A549 (cell line): ENCODE measurements at regions not wholly inside any gene's neighbourhood (a gene's known extent, or its start where the extent isn't known, plus 50 kb on each side); places are given as distances from the start of the nearest gene placed in this dataset.

ENCODE experiments used
- ATAC-seq, 2 experiments: fragments of 200-7000 bp in 1 of 2; fragments of >200 bp in 1 of 2; cut with Nextera tagmentation in 1 of 2; cut with Tn5 transposase in 1 of 2; 3 replicates each; pipeline versions ENCODE4 v1.8.0 to v1.9.1; 2018 to 2020; ENCODE audit warnings: mild to moderate bottlenecking in 1 of 2, moderate library complexity in 1 of 2
- CTCF ChIA-PET: fragments of 300-600 bp; sonication (Branson Sonifier 250); formaldehyde crosslinking; extraction: SDS; loops from one replicate; lab custom pipeline; 2021; ENCODE audit warnings: antibody characterized with exemption, inconsistent platforms; lab: Yijun Ruan, JAX
- POLR2A ChIA-PET: fragments of 350-600 bp; formaldehyde crosslinking; extraction: SDS; loops from one replicate; lab custom pipeline; 2021; ENCODE audit warnings: antibody characterized with exemption, inconsistent platforms; lab: Yijun Ruan, JAX
- DNase-seq, 2 experiments: peaks; one replicate each; pipeline versions ENCODE4 v3.0.0 to v3.0.0-alpha.2; 2011 to 2016; ENCODE audit warnings: low read depth in 1 of 2, low spot score in 1 of 2
- FAIRE-seq: peaks from 2 replicates; lab custom pipeline; 2011; peaks lifted over from hg19 to GRCh38; lab: Jason Lieb, UNC
- H3K27ac ChIP-seq, 2 experiments: fragments of >200 bp; sonication (Bioruptor Twin); formaldehyde crosslinking; 3 replicates each; pipeline ENCODE4 v1.5.1; 2016 to 2017
- H3K4me1 ChIP-seq: fragments of >200 bp; sonication (Bioruptor Twin); formaldehyde crosslinking; 3 replicates; pipeline ENCODE4 v1.6.1; 2016
- H3K4me2 ChIP-seq: fragments of >200 bp; sonication (Bioruptor Twin); formaldehyde crosslinking; 3 replicates; pipeline ENCODE4 v1.6.1; 2016
- H3K4me3 ChIP-seq: fragments of >200 bp; sonication (Bioruptor Twin); formaldehyde crosslinking; 3 replicates; pipeline ENCODE4 v1.5.1; 2016
- H3K9me3 ChIP-seq: fragments of >200 bp; sonication (Bioruptor Twin); formaldehyde crosslinking; 3 replicates; pipeline ENCODE4 v1.6.1; 2016
- CBX2 ChIP-seq: fragments of 200-600 bp; sonication (generic); IDR thresholded peaks from 2 replicates; pipeline ENCODE4 v1.6.1; 2016; ENCODE audit warnings: low read depth, mild to moderate bottlenecking, borderline replicate concordance
- CBX8 ChIP-seq: fragments of 200-600 bp; sonication (generic); IDR thresholded peaks from 2 replicates; pipeline ENCODE4 v1.6.1; 2016
- CEBPB ChIP-seq, 2 experiments: fragments of >200 bp in 1 of 2; sonication (Bioruptor Twin) in 1 of 2; formaldehyde crosslinking in 1 of 2; IDR thresholded peaks; 2 replicates each; pipeline ENCODE4 v1.6.1; 2012 to 2016
- EP300 ChIP-seq, 2 experiments: fragments of >200 bp; sonication (Bioruptor Twin); formaldehyde crosslinking; IDR thresholded peaks; 2 replicates in 1 of 2; 3 replicates in 1 of 2; pipeline ENCODE4 v1.6.1; 2016 to 2017
- FOSL2 ChIP-seq, 2 experiments: fragments of 450-650 bp in 1 of 2; fragments of >200 bp in 1 of 2; sonication (Bioruptor Twin) in 1 of 2; formaldehyde crosslinking; IDR thresholded peaks; 2 replicates each; pipeline versions ENCODE4 v1.5.0 to v1.6.1; 2016 to 2020; ENCODE audit warnings: mild to moderate bottlenecking in 1 of 2, moderate library complexity in 1 of 2
- GATA3 ChIP-seq: IDR thresholded peaks from 2 replicates; pipeline ENCODE4 v1.6.1; 2012; ENCODE audit warnings: borderline replicate concordance
- HES2 ChIP-seq: fragments of >200 bp; sonication (Bioruptor Twin); formaldehyde crosslinking; IDR thresholded peaks from 2 replicates; pipeline ENCODE4 v1.6.1; 2016
- HEYL ChIP-seq: fragments of 250-450 bp; sonication (Bioruptor Pico); IDR thresholded peaks from 2 replicates; pipeline ENCODE4 v1.8.0; 2021; ENCODE audit warnings: mild to moderate bottlenecking, moderate library complexity
- JUN ChIP-seq, 2 experiments: fragments of >200 bp; sonication (Bioruptor Twin); formaldehyde crosslinking; IDR thresholded peaks; 2 replicates in 1 of 2; 3 replicates in 1 of 2; pipeline ENCODE4 v1.6.1; 2016 to 2017
- JUNB ChIP-seq: fragments of >200 bp; sonication (Bioruptor Twin); formaldehyde crosslinking; IDR thresholded peaks from 2 replicates; pipeline ENCODE4 v1.6.1; 2016
- KDM5A ChIP-seq: fragments of 200-600 bp; sonication (generic); IDR thresholded peaks from 2 replicates; pipeline ENCODE4 v1.6.1; 2016; ENCODE audit warnings: antibody characterized with exemption, mild to moderate bottlenecking
- MAFK ChIP-seq: fragments of 450-650 bp; IDR thresholded peaks from 2 replicates; pipeline ENCODE4 v1.6.1; 2014; ENCODE audit not compliant: partially characterized antibody
- MAZ ChIP-seq: fragments of 150-350 bp; IDR thresholded peaks from 2 replicates; pipeline ENCODE4 v1.6.1; 2014; ENCODE audit warnings: antibody characterized with exemption, low read depth, low read length, borderline replicate concordance
- POLR2A ChIP-seq: IDR thresholded peaks from 2 replicates; pipeline ENCODE4 v1.6.1; 2012; ENCODE audit warnings: mild to moderate bottlenecking, low read length
- RNF2 ChIP-seq: fragments of 200-600 bp; sonication (generic); IDR thresholded peaks from 2 replicates; pipeline ENCODE4 v1.6.1; 2016; ENCODE audit warnings: low read depth, mild to moderate bottlenecking, antibody characterized with exemption, moderate library complexity, borderline replicate concordance
- SREBF2 ChIP-seq: fragments of 450-650 bp; IDR thresholded peaks from 2 replicates; pipeline ENCODE4 v1.6.1; 2014; ENCODE audit warnings: mild to moderate bottlenecking, moderate library complexity
- TP53 ChIP-seq: fragments of 250-450 bp; sonication (Bioruptor Pico); IDR thresholded peaks from 2 replicates; pipeline ENCODE4 v1.5.0; 2021; ENCODE audit warnings: mild to moderate bottlenecking, moderate library complexity
- ZC3H11A ChIP-seq: fragments of 450-650 bp; IDR thresholded peaks from 2 replicates; pipeline ENCODE4 v1.6.1; 2014; ENCODE audit warnings: antibody characterized with exemption, mild to moderate bottlenecking
- ZNF302 ChIP-seq: fragments of 250-450 bp; sonication (Bioruptor Pico); IDR thresholded peaks from 2 replicates; pipeline ENCODE4 v1.9.0; 2021; ENCODE audit warnings: inconsistent platforms, mild to moderate bottlenecking, moderate library complexity
- WGBS: methylation state at CpG from one replicate; pipeline ENCODE4 v1.1.6; 2017; ENCODE audit errors: missing lambda C conversion rate; 5-methylcytosine and 5-hydroxymethylcytosine counted together
- TF ChIP-seq, protein P1 (sequence below): IDR thresholded peaks from 2 replicates; pipeline ENCODE4 v1.6.1; 2012
- TF ChIP-seq, protein P2 (sequence below): fragments of >200 bp; sonication (Bioruptor Twin); formaldehyde crosslinking; IDR thresholded peaks from 3 replicates; pipeline ENCODE4 v1.6.1; 2016
- TF ChIP-seq, protein P3 (sequence below): fragments of 200-600 bp; sonication (generic); IDR thresholded peaks from 2 replicates; pipeline ENCODE4 v1.6.1; 2016; ENCODE audit warnings: antibody characterized with exemption, mild to moderate bottlenecking, moderate library complexity

DNA sequence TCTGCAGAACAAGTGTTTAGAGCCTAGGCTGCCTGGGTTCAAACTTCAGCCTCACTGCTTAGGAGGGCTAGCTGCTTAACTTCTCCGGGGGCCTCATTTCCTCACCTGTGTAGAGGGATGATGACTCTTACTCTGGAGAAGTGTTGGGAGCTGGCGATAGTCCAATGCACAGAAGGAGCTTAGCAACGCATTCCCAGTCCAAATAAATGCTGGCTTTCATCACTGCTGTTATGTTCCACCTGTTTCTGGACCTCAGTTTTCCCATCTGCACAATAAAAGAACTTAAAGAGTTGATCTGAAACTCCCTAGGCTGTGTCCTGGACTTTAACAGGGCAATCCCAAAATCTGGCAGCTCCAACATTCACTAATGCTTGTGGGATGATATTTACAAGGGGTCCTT, 337.8 kb downstream of the MIAT start:
- H3K4me2 ChIP-seq: no peak overlapping the region
- H3K4me3 ChIP-seq: no peak overlapping the region
- FAIRE-seq (no peak), DNase-seq (no peak), ATAC-seq (no peak)
- 20% methylated on average over 1 of the region's 3 CpGs for WGBS
- no peaks in the 10 kb centered on the region; the same call in 2 of the 3 replicates for H3K4me1 ChIP-seq
- ChIA-PET POLR2A (interaction anchor here (0.5 kb wide), 1 partner anchor 28 kb away, joined by 5 read pairs; no protein-coding TSS in a partner anchor), CTCF (interaction anchor here (1.2 kb wide), 1 partner anchor 12 kb away, joined by 3 read pairs; no protein-coding TSS in a partner anchor)
- TF ChIP-seq GATA3 (no peak), RNF2 (no peak), POLR2A (no peak), HEYL (no peak), JUN (IDR thresholded peaks at IDR 0.05) (no peak), CBX2 (no peak), CBX8 (no peak), ZNF302 (no peak), TP53 (no peak), ZC3H11A (no peak), SREBF2 (no peak), HES2 (no peak), JUNB (no peak), MAZ (no peak), KDM5A (no peak), CEBPB (IDR thresholded peaks at IDR 0.05) (no peak), FOSL2 (IDR thresholded peaks at IDR 0.05) (no peak), FOSL2 (CRISPR knock-in tag; IDR thresholded peaks at IDR 0.05) (no peak)
- TF ChIP-seq, protein P1, sequence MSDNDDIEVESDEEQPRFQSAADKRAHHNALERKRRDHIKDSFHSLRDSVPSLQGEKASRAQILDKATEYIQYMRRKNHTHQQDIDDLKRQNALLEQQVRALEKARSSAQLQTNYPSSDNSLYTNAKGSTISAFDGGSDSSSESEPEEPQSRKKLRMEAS: no peak
- TF ChIP-seq, protein P2, sequence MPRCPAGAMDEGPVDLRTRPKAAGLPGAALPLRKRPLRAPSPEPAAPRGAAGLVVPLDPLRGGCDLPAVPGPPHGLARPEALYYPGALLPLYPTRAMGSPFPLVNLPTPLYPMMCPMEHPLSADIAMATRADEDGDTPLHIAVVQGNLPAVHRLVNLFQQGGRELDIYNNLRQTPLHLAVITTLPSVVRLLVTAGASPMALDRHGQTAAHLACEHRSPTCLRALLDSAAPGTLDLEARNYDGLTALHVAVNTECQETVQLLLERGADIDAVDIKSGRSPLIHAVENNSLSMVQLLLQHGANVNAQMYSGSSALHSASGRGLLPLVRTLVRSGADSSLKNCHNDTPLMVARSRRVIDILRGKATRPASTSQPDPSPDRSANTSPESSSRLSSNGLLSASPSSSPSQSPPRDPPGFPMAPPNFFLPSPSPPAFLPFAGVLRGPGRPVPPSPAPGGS: no peak
- no peaks in the 10 kb centered on the region for H3K9me3 ChIP-seq
- H3K27ac ChIP-seq: no peak overlapping the region

DNA sequence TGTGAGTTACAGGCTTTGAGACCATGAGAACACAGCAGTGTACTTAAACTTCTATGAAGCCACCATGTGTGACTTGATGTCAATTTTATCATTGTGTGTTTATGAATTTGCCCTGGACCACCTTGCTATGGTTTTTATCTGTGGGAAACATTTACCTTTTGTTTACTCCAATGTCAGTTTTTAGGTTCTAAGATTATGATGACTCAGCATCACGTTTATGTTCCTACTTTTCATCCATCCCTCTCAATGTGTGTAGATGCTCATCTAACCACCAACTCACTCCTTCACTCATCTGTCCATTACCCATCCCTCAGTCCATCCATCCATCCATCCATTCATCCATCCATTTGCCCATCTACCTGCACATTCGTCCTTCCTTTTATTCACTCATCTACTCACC, 338.8 kb downstream of the MIAT start:
- Histone ChIP-seq H3K27ac (no peak overlapping the region), H3K9me3 (no peaks in the 10 kb centered on the region), H3K4me3 (no peak overlapping the region), H3K4me1 (no peaks in the 10 kb centered on the region; the same call in 2 of the 3 replicates), H3K4me2 (no peak overlapping the region)
- FAIRE-seq: no peak
- TF ChIP-seq MAFK (peak; percentile 95), CBX2 (no peak)
- DNase-seq: no peak
- WGBS: 26% methylated on average over 2 of the region's 2 CpGs
- no peak for ATAC-seq
- ChIA-PET POLR2A (no interaction called here), CTCF (interaction anchor here (1.2 kb wide), 1 partner anchor 13 kb away, joined by 3 read pairs; no protein-coding TSS in a partner anchor)

GRCh38 chr22:26998129-26998528, 340.7 kb downstream of the MIAT start:
- ChIA-PET POLR2A (no interaction called here), CTCF (no interaction called here)
- Histone ChIP-seq H3K9me3 (no peaks in the 10 kb centered on the region), H3K4me3 (no peak overlapping the region), H3K4me1 (no peaks in the 10 kb centered on the region; the same call in 2 of the 3 replicates), H3K27ac (no peak overlapping the region), H3K4me2 (no peak overlapping the region)
- ATAC-seq (no peak), DNase-seq (no peak), FAIRE-seq (no peak)
- no peak for TF ChIP-seq EP300 (IDR thresholded peaks at IDR 0.05)
- TF ChIP-seq, protein P3, sequence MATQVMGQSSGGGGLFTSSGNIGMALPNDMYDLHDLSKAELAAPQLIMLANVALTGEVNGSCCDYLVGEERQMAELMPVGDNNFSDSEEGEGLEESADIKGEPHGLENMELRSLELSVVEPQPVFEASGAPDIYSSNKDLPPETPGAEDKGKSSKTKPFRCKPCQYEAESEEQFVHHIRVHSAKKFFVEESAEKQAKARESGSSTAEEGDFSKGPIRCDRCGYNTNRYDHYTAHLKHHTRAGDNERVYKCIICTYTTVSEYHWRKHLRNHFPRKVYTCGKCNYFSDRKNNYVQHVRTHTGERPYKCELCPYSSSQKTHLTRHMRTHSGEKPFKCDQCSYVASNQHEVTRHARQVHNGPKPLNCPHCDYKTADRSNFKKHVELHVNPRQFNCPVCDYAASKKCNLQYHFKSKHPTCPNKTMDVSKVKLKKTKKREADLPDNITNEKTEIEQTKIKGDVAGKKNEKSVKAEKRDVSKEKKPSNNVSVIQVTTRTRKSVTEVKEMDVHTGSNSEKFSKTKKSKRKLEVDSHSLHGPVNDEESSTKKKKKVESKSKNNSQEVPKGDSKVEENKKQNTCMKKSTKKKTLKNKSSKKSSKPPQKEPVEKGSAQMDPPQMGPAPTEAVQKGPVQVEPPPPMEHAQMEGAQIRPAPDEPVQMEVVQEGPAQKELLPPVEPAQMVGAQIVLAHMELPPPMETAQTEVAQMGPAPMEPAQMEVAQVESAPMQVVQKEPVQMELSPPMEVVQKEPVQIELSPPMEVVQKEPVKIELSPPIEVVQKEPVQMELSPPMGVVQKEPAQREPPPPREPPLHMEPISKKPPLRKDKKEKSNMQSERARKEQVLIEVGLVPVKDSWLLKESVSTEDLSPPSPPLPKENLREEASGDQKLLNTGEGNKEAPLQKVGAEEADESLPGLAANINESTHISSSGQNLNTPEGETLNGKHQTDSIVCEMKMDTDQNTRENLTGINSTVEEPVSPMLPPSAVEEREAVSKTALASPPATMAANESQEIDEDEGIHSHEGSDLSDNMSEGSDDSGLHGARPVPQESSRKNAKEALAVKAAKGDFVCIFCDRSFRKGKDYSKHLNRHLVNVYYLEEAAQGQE: no peak
- WGBS: 31% methylated on average over 3 of the region's 3 CpGs
